OCI-LY1 (cell line): ENCODE measurements at regions not wholly inside any gene's neighbourhood (a gene's known extent, or its start where the extent isn't known, plus 50 kb on each side); places are given as distances from the start of the nearest gene placed in this dataset.
A peak's percentile ranks its signal among the peaks of the same experiment; 100 is the strongest.

Experiments used
- H2AFZ ChIP-seq: fragments of 200-600 bp; sonication (generic), shearing (Covaris generic); 2 replicates; pipeline ENCODE4 v1.6.0; 2014; ENCODE audit warnings: antibody characterized with exemption, mild to moderate bottlenecking, low read length
- H3F3A ChIP-seq: fragments of 200-600 bp; sonication (generic), shearing (Covaris generic); 2 replicates; pipeline ENCODE4 v1.6.0; 2014; ENCODE audit warnings: mild to moderate bottlenecking, antibody characterized with exemption, low read length, moderate library complexity; ENCODE audit not compliant: insufficient read depth
- H3K27ac ChIP-seq: fragments of 200-600 bp; sonication (generic); 2 replicates; pipeline ENCODE4 v1.5.1; 2014; ENCODE audit warnings: low read length, mixed run types, mild to moderate bottlenecking, low read depth; ENCODE audit not compliant: poor library complexity, severe bottlenecking
- H3K27me3 ChIP-seq: fragments of 200-600 bp; sonication (generic); 2 replicates; pipeline ENCODE4 v1.6.0; 2014; ENCODE audit warnings: antibody characterized with exemption, mild to moderate bottlenecking, low read length, moderate library complexity; ENCODE audit not compliant: insufficient read depth
- H3K36me3 ChIP-seq: fragments of 200-600 bp; sonication (generic); 2 replicates; pipeline ENCODE4 v1.6.1; 2014; ENCODE audit warnings: mild to moderate bottlenecking, antibody characterized with exemption, low read length, moderate library complexity, mixed read lengths; ENCODE audit not compliant: insufficient read depth
- H3K4me1 ChIP-seq: fragments of 200-600 bp; sonication (generic); 2 replicates; pipeline ENCODE4 v1.5.1; 2014; ENCODE audit warnings: mild to moderate bottlenecking, low read length, moderate library complexity; ENCODE audit not compliant: insufficient read depth, severe bottlenecking
- H3K4me2 ChIP-seq: fragments of 200-600 bp; sonication (generic), shearing (Covaris generic); 2 replicates; pipeline ENCODE4 v1.6.1; 2014; ENCODE audit warnings: low read length
- H3K4me3 ChIP-seq: fragments of 200-600 bp; sonication (generic); 2 replicates; pipeline ENCODE4 v1.5.1; 2014; ENCODE audit warnings: low read length, low read depth, mild to moderate bottlenecking, mixed read lengths; ENCODE audit not compliant: poor library complexity, severe bottlenecking
- H3K79me2 ChIP-seq: fragments of 200-600 bp; shearing (Covaris generic); 2 replicates; pipeline ENCODE4 v1.6.1; 2016; ENCODE audit warnings: mixed run types, low read length, mixed read lengths; ENCODE audit not compliant: insufficient read depth
- H3K9ac ChIP-seq: fragments of 200-600 bp; sonication (generic), shearing (Covaris generic); 2 replicates; pipeline ENCODE4 v1.6.1; 2014; ENCODE audit warnings: mild to moderate bottlenecking, low read length, mixed read lengths
- H3K9me2 ChIP-seq: fragments of 200-600 bp; sonication (generic), shearing (Covaris generic); 2 replicates; pipeline ENCODE4 v1.6.1; 2014; ENCODE audit warnings: low read depth, mild to moderate bottlenecking, low read length, mixed read lengths
- H3K9me3 ChIP-seq: fragments of 200-600 bp; shearing (Covaris generic); 2 replicates; pipeline ENCODE4 v1.6.1; 2014; ENCODE audit warnings: low read length, mixed read lengths
- H4K20me1 ChIP-seq: fragments of 200-600 bp; sonication (generic), shearing (Covaris generic); 2 replicates; pipeline ENCODE4 v1.6.0; 2016; ENCODE audit warnings: mild to moderate bottlenecking, low read length; ENCODE audit not compliant: insufficient read depth
- EZH2 ChIP-seq: fragments of 200-600 bp; sonication (generic), shearing (Covaris generic); IDR thresholded peaks from 2 replicates; pipeline ENCODE4 v1.8.0; 2017; ENCODE audit warnings: borderline replicate concordance, mixed run types, mild to moderate bottlenecking, antibody characterized with exemption, low read length, moderate library complexity, mixed read lengths
- TF ChIP-seq, protein P1 (sequence below): fragments of 200-600 bp; sonication (generic), shearing (Covaris generic); IDR thresholded peaks from 2 replicates; pipeline ENCODE4 v1.5.1; 2017; ENCODE audit warnings: mild to moderate bottlenecking, antibody characterized with exemption, low read length, moderate library complexity, mixed read lengths

DNA sequence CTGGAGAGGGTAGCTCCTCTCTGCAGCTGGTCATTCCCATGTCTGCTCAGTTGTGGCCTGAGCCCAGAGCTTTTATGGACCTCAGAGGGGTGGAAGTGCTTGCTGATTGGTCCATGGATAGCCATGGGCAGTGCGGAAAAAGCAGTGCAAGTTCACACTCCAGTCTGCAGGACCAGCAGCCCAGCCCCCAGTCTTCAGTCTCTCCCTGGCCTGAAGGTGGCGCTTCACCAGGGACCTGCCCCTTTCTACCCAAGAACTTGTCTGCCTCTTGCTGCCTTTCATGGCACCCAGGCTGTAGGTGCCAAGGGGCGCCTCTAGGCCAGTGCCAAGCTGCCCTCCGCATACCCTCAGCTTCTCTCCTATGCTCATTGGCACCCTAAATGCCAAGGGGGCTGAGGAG, 91.0 kb downstream of the TBXT start:
- no peaks in the 10 kb centered on the region for H3K79me2 ChIP-seq
- H4K20me1 ChIP-seq = no peaks in the 10 kb centered on the region
- no peak overlapping the region for H3K27ac ChIP-seq
- no peaks in the 10 kb centered on the region for H3K27me3 ChIP-seq
- no peaks in the 10 kb centered on the region for H3K36me3 ChIP-seq
- no peaks in the 10 kb centered on the region for H3K9me3 ChIP-seq
- no peak overlapping the region for H2AFZ ChIP-seq
- no peaks in the 10 kb centered on the region for H3K9me2 ChIP-seq
- H3F3A ChIP-seq = no peaks in the 10 kb centered on the region
- H3K9ac ChIP-seq = no peak overlapping the region
- H3K4me2 ChIP-seq = no peak overlapping the region
- no peaks in the 10 kb centered on the region for H3K4me1 ChIP-seq
- H3K4me3 ChIP-seq = no peak overlapping the region
- TF ChIP-seq, protein P1, sequence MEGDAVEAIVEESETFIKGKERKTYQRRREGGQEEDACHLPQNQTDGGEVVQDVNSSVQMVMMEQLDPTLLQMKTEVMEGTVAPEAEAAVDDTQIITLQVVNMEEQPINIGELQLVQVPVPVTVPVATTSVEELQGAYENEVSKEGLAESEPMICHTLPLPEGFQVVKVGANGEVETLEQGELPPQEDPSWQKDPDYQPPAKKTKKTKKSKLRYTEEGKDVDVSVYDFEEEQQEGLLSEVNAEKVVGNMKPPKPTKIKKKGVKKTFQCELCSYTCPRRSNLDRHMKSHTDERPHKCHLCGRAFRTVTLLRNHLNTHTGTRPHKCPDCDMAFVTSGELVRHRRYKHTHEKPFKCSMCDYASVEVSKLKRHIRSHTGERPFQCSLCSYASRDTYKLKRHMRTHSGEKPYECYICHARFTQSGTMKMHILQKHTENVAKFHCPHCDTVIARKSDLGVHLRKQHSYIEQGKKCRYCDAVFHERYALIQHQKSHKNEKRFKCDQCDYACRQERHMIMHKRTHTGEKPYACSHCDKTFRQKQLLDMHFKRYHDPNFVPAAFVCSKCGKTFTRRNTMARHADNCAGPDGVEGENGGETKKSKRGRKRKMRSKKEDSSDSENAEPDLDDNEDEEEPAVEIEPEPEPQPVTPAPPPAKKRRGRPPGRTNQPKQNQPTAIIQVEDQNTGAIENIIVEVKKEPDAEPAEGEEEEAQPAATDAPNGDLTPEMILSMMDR = peak; percentile 40
- no peak for TF ChIP-seq EZH2

DNA sequence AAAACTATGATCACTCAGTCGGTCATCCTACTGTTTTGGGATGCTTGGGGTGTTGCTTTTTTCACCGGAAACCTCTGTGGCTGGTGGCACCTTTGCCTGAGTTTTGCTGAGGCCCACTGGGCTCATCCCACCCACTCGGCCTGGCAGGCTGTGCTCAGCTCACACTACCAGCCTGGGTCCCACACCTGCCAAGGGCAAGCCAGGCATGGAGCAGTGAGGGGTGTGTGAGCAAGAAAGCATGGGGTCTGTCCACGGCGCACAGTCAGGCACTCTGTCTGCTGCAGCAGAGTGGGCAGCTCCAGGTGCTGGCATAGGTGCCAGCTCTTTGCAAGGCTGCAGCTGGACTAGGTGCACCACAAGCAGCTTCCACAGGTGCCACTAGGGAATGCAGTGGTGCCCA, 91.7 kb downstream of the TBXT start:
- Histone ChIP-seq H3K9me2 (no peaks in the 10 kb centered on the region), H4K20me1 (no peaks in the 10 kb centered on the region), H3K9ac (no peak overlapping the region), H2AFZ (no peak overlapping the region), H3K27ac (no peak overlapping the region), H3K36me3 (no peaks in the 10 kb centered on the region), H3K27me3 (no peaks in the 10 kb centered on the region), H3K4me2 (no peak overlapping the region), H3K79me2 (no peaks in the 10 kb centered on the region), H3K9me3 (no peaks in the 10 kb centered on the region), H3K4me1 (no peaks in the 10 kb centered on the region), H3K4me3 (no peak overlapping the region), H3F3A (no peaks in the 10 kb centered on the region)
- no peak for TF ChIP-seq EZH2
- TF ChIP-seq, protein P1 = no peak

DNA sequence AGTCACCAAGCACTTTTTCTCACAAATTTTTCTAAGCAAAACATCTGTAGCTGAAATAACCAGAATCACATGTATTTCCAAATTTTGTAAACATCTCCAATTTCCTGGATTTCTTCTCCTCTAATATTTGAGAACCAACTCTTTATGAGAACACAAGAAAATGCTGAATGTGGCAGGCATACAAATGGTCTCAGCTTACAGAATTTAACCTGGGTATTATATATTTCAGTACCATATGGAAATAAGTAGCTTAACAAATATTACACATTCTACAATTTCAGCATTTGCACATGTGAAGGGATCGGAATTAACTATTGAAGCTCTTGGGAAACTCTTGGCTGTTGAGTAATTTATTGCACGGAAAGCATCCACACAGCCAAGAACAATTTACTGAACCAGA, 92.5 kb downstream of the TBXT start:
- no peaks in the 10 kb centered on the region for H3K4me1 ChIP-seq
- no peaks in the 10 kb centered on the region for H3K36me3 ChIP-seq
- H3K9me2 ChIP-seq = no peaks in the 10 kb centered on the region
- no peak overlapping the region for H3K4me2 ChIP-seq
- no peaks in the 10 kb centered on the region for H3F3A ChIP-seq
- no peak overlapping the region for H3K4me3 ChIP-seq
- TF ChIP-seq EZH2 = no peak
- TF ChIP-seq, protein P1 = no peak
- no peak overlapping the region for H3K9ac ChIP-seq
- H3K9me3 ChIP-seq = no peaks in the 10 kb centered on the region
- H3K27ac ChIP-seq = no peak overlapping the region
- H3K79me2 ChIP-seq = no peaks in the 10 kb centered on the region
- no peak overlapping the region for H2AFZ ChIP-seq
- H3K27me3 ChIP-seq = no peaks in the 10 kb centered on the region
- no peaks in the 10 kb centered on the region for H4K20me1 ChIP-seq
